ENCODE measurements at regions not wholly inside any gene's neighbourhood (a gene's known extent, or its start where the extent isn't known, plus 50 kb on each side); places are given as distances from the start of the nearest gene placed in this dataset.

- TF ChIP-seq POLR2A (IDR thresholded peaks at IDR 0.05) (no peak), CTCF (IDR thresholded peaks at IDR 0.05) (no peak)
Observed at GRCh38 chr10:76719006-76719405, 918.6 kb downstream of the KCNMA1 start.

All from heart left ventricle (tissue), 13 donors.